GM12878 (cell line): ENCODE measurements at regions not wholly inside any gene's neighbourhood (a gene's known extent, or its start where the extent isn't known, plus 50 kb on each side); places are given as distances from the start of the nearest gene placed in this dataset.

Experiments used
- ATAC-seq: fragments of 200-7000 bp; cut with Tn5 transposase; 3 replicates; pipeline ENCODE4 v1.9.1; 2020; ENCODE audit warnings: mild to moderate bottlenecking, moderate library complexity
- BruUV-seq: library from RNA; stranded (reverse); fragments of 400-500 nt; replicated peaks from 2 replicates; lab custom pipeline; 2021; lab: Mats Ljungman, UMichigan
- CTCF ChIA-PET: fragments of 300-600 bp; sonication (Branson Sonifier 250); formaldehyde crosslinking; extraction: SDS; loops from one replicate; lab custom pipeline; 2021; ENCODE audit warnings: inconsistent platforms; lab: Yijun Ruan, JAX
- POLR2A ChIA-PET: fragments of 350-600 bp; formaldehyde crosslinking; extraction: SDS; loops from one replicate; lab custom pipeline; 2021; ENCODE audit warnings: inconsistent platforms; lab: Charles Lee
- RAD21 ChIA-PET: fragments of 300-600 bp; sonication (Branson Sonifier 250); formaldehyde crosslinking; loops from one replicate; lab custom pipeline; 2023; ENCODE audit warnings: antibody characterized with exemption; ENCODE audit not compliant: unreplicated experiment; lab: Charles Lee
- SMC1A ChIA-PET: fragments of 300-600 bp; sonication (Branson Sonifier 250); formaldehyde crosslinking; loops from one replicate; lab custom pipeline; 2023; ENCODE audit not compliant: unreplicated experiment, uncharacterized antibody; lab: Charles Lee
- DNase-seq: peaks from one replicate; pipeline ENCODE4 v3.0.0-alpha.2; 2011; ENCODE audit warnings: low read depth, low spot score
- FAIRE-seq: peaks from 3 replicates; lab custom pipeline; 2011; peaks lifted over from hg19 to GRCh38; lab: Jason Lieb, UNC
- H2AFZ ChIP-seq: 2 replicates; pipeline ENCODE4 v1.6.0; 2011; ENCODE audit warnings: low read depth, low read length, control low read depth; ENCODE audit not compliant: control insufficient read depth
- H3K27ac ChIP-seq: 2 replicates; pipeline ENCODE4 v1.5.1; 2011; ENCODE audit warnings: control low read depth; ENCODE audit not compliant: control insufficient read depth, insufficient read depth
- H3K27me3 ChIP-seq, 2 experiments: replicated peaks in 1 of 2; 2 replicates each; pipeline versions ENCODE4 v1.6.0 to v1.6.1; 2011; ENCODE audit warnings: low read length in 1 of 2; ENCODE audit not compliant: control insufficient read depth in 2 of 2, insufficient read depth in 2 of 2
- H3K36me3 ChIP-seq, 2 experiments: 2 replicates each; pipeline ENCODE4 v1.5.1; 2011; ENCODE audit warnings: low read length in 1 of 2; ENCODE audit not compliant: control insufficient read depth in 2 of 2, insufficient read depth in 2 of 2
- H3K4me1 ChIP-seq: 2 replicates; pipeline ENCODE4 v1.6.1; 2011; ENCODE audit warnings: mild to moderate bottlenecking, low read length, moderate library complexity, mixed read lengths; ENCODE audit not compliant: control insufficient read depth, insufficient read depth
- H3K4me2 ChIP-seq: 2 replicates; pipeline ENCODE4 v1.6.0; 2011; ENCODE audit warnings: control low read depth; ENCODE audit not compliant: control insufficient read depth, insufficient read depth
- H3K4me3 ChIP-seq: fragments of 200-600 bp; sonication (generic); 2 replicates; pipeline ENCODE4 v1.5.1; 2016
- H3K79me2 ChIP-seq: 2 replicates; pipeline ENCODE4 v1.6.0; 2011; ENCODE audit warnings: low read length; ENCODE audit not compliant: control insufficient read depth, insufficient read depth
- H3K9ac ChIP-seq: 2 replicates; pipeline ENCODE4 v1.8.0; 2011; ENCODE audit warnings: low read length, control low read depth, mixed read lengths; ENCODE audit not compliant: control insufficient read depth, insufficient read depth
- H3K9me3 ChIP-seq: replicated peaks from 3 replicates; pipeline ENCODE4 v1.5.1; 2011; ENCODE audit warnings: mild to moderate bottlenecking, low read length; ENCODE audit not compliant: control insufficient read depth, insufficient read depth
- H4K20me1 ChIP-seq: 2 replicates; pipeline ENCODE4 v1.6.0; 2011; ENCODE audit not compliant: control insufficient read depth, insufficient read depth
- BCL11A ChIP-seq: IDR thresholded peaks from 2 replicates; pipeline ENCODE4 v1.6.1; 2011; ENCODE audit warnings: low read depth, low read length
- BCLAF1 ChIP-seq: fragments of 450-650 bp; IDR thresholded peaks from 2 replicates; pipeline ENCODE4 v1.6.1; 2017; ENCODE audit warnings: antibody characterized with exemption, mild to moderate bottlenecking, moderate library complexity
- CBFB ChIP-seq: IDR thresholded peaks from 2 replicates; pipeline ENCODE4 v1.6.1; 2016; ENCODE audit warnings: antibody characterized with exemption, low read depth
- FOS ChIP-seq: IDR thresholded peaks from 3 replicates; pipeline ENCODE4 v1.6.1; 2011; ENCODE audit warnings: borderline replicate concordance; ENCODE audit not compliant: insufficient read length; ENCODE audit errors: extremely low read depth
- FOXM1 ChIP-seq: IDR thresholded peaks from 2 replicates; pipeline ENCODE4 v1.6.1; 2012; ENCODE audit warnings: low read depth, mild to moderate bottlenecking, inconsistent platforms, low read length, moderate library complexity
- HCFC1 ChIP-seq: fragments of 150-350 bp; IDR thresholded peaks from 2 replicates; pipeline ENCODE4 v1.6.1; 2014; ENCODE audit warnings: low read length
- HDAC2 ChIP-seq: fragments of 200-600 bp; sonication (generic); IDR thresholded peaks from 2 replicates; pipeline ENCODE4 v1.6.1; 2017
- IRF5 ChIP-seq: fragments of 450-650 bp; IDR thresholded peaks from 2 replicates; pipeline ENCODE4 v1.6.1; 2017; ENCODE audit warnings: borderline replicate concordance
- KDM1A ChIP-seq: fragments of 200-600 bp; sonication (generic); IDR thresholded peaks from 2 replicates; pipeline ENCODE4 v1.6.1; 2016; ENCODE audit warnings: borderline replicate concordance
- NBN ChIP-seq: fragments of 450-650 bp; IDR thresholded peaks from 2 replicates; pipeline ENCODE4 v1.6.1; 2016
- PAX5 ChIP-seq: IDR thresholded peaks from 2 replicates; pipeline ENCODE4 v1.6.1; 2011; ENCODE audit warnings: low read depth, low read length, borderline replicate concordance
- POLR2AphosphoS2 ChIP-seq: IDR thresholded peaks from 2 replicates; pipeline ENCODE4 v1.6.1; 2011; ENCODE audit warnings: low read depth, mild to moderate bottlenecking, low read length, improper control_type of control experiment, moderate library complexity
- RCOR1 ChIP-seq: conservative IDR thresholded peaks from 2 replicates; pipeline ENCODE4 v1.6.1; 2012; ENCODE audit warnings: low read depth, low read length, improper control_type of control experiment
- TAF1 ChIP-seq: IDR thresholded peaks from 2 replicates; pipeline ENCODE4 v1.6.1; 2011; ENCODE audit warnings: mild to moderate bottlenecking, low read depth, low read length, borderline replicate concordance
- ZNF24 ChIP-seq: fragments of 450-650 bp; IDR thresholded peaks from 2 replicates; pipeline ENCODE4 v1.6.1; 2017; ENCODE audit warnings: antibody characterized with exemption, mild to moderate bottlenecking
- ZNF592 ChIP-seq: fragments of 450-650 bp; IDR thresholded peaks from 2 replicates; pipeline ENCODE4 v1.6.1; 2017; ENCODE audit warnings: mild to moderate bottlenecking, moderate library complexity
- in situ Hi-C: fragments of 300-500 bp; cut with MboI; formaldehyde crosslinking; loops from 9 replicates; pipeline ENCODE4 v1.14.3; 2018; ENCODE audit warnings: mixed read lengths
- intact Hi-C: fragments of 100-400 bp; cut with micrococcal nuclease; formaldehyde crosslinking; loops from one replicate; pipeline ENCODE4 v1.14.2; 2022; ENCODE audit not compliant: unreplicated experiment

GRCh38 chr17:70366386-70366785, 197.1 kb downstream of the KCNJ2 start (continued):
- TF ChIP-seq BCLAF1 = no peak
- no peak for TF ChIP-seq FOS
- TF ChIP-seq POLR2AphosphoS2 = no peak
- no peak for TF ChIP-seq FOXM1
- no peak for TF ChIP-seq BCL11A
- no peak for TF ChIP-seq RCOR1
- TF ChIP-seq NBN = no peak
- TF ChIP-seq IRF5 = no peak
- TF ChIP-seq, all 136 proteins: peak for 0

- SMC1A ChIA-PET = interaction anchor here (0.5 to 7.1 kb wide), 9 partner anchors 10 to 187 kb away, joined by 3 to 51 read pairs (median 3); no protein-coding TSS in a partner anchor
- TF ChIP-seq PAX5 = no peak
- TF ChIP-seq CBFB = no peak
- no peak for TF ChIP-seq ZNF592
- TF ChIP-seq TAF1 = no peak
- no peak for TF ChIP-seq HCFC1
- TF ChIP-seq ZNF24 = no peak
- TF ChIP-seq IRF5 = no peak
- TF ChIP-seq HDAC2 = no peak
- TF ChIP-seq KDM1A = no peak
Measured at GRCh38 chr17:70368011-70368410, 198.7 kb downstream of the KCNJ2 start.

More at GRCh38 chr17:70368011-70368410, 198.7 kb downstream of the KCNJ2 start:
- intact Hi-C loops (loop anchor here (5.0 kb wide), 2 partner anchors 39 to 184 kb away; no protein-coding TSS in a partner anchor), in situ Hi-C loops (no loop called here)
- H3K9me3 ChIP-seq = no peaks in the 10 kb centered on the region
- ChIA-PET CTCF (interaction anchor here (0.6 kb wide), 3 partner anchors 35 to 400 kb away, joined by 3 to 4 read pairs (median 3); no protein-coding TSS in a partner anchor), RAD21 (no interaction called here), POLR2A (interaction anchor here (0.6 kb wide), 1 partner anchor 157 kb away, joined by 3 read pairs; no protein-coding TSS in a partner anchor)
- H3K36me3 ChIP-seq = no peaks in the 10 kb centered on the region
- H2AFZ ChIP-seq = no peak overlapping the region
- H3K4me3 ChIP-seq = no peak overlapping the region
- H3K79me2 ChIP-seq = no peaks in the 10 kb centered on the region
- no peak overlapping the region for H3K9ac ChIP-seq
- no peaks in the 10 kb centered on the region for H3K4me1 ChIP-seq
- H3K4me2 ChIP-seq = no peak overlapping the region
- DNase-seq = no peak
- H3K27me3 ChIP-seq = no peaks in the 10 kb centered on the region
- no peaks in the 10 kb centered on the region for H4K20me1 ChIP-seq
- BruUV-seq = no TSS peak
- H3K27ac ChIP-seq = no peak overlapping the region
- ATAC-seq = no peak
- no peak for FAIRE-seq
